ENCODE measurements at regions not wholly inside any gene's neighbourhood (a gene's known extent, or its start where the extent isn't known, plus 50 kb on each side); places are given as distances from the start of the nearest gene placed in this dataset.
"Not testable (repeated sequence)": the region's sequence is repeated elsewhere in the genome, so short reads cannot be mapped to it uniquely, and the experiment has no call there.

GRCh38 chr1:144536677-144537076, 56.0 kb upstream of the PPIAL4F start:
- TF ChIP-seq CTCF (IDR thresholded peaks at IDR 0.05; ENCODE audit: borderline replicate concordance, extremely low read depth, low read length, poor library complexity, severe bottlenecking); EZH2 (IDR thresholded peaks at IDR 0.05; ENCODE audit: borderline replicate concordance, low read depth, low read length, severe bottlenecking): not testable (repeated sequence)

All from DND-41 (cell line).